Caco-2 (cell line): ENCODE measurements at regions not wholly inside any gene's neighbourhood (a gene's known extent, or its start where the extent isn't known, plus 50 kb on each side); places are given as distances from the start of the nearest gene placed in this dataset.

Experiments
- BruUV-seq: library from RNA; stranded (reverse); fragments of 400-500 nt; replicated peaks from 2 replicates; lab custom pipeline; 2021; lab: Mats Ljungman, UMichigan
- CTCF ChIA-PET: fragments of 300-600 bp; sonication (Branson Sonifier 250); formaldehyde crosslinking; loops from one replicate; lab custom pipeline; 2022; ENCODE audit warnings: antibody characterized with exemption; lab: Charles Lee
- POLR2A ChIA-PET: fragments of 300-600 bp; sonication (Branson Sonifier 250); formaldehyde crosslinking; loops from one replicate; lab custom pipeline; 2022; ENCODE audit warnings: antibody characterized with exemption; lab: Charles Lee
- DNase-seq, 2 experiments: peaks; one replicate each; pipeline versions ENCODE4 v3.0.0 to v3.0.0-alpha.2; 2020 to 2022
- H3K27me3 ChIP-seq: replicated peaks from 2 replicates; pipeline ENCODE4 v1.6.0; 2011; ENCODE audit warnings: low read length; ENCODE audit not compliant: control insufficient read depth, insufficient read depth
- H3K36me3 ChIP-seq: 2 replicates; pipeline ENCODE4 v1.5.1; 2011; ENCODE audit warnings: low read length; ENCODE audit not compliant: control insufficient read depth, insufficient read depth
- H3K4me1 ChIP-seq: fragments of 250-450 bp; sonication (Bioruptor Pico); 2 replicates; pipeline ENCODE4 v1.5.1; 2020; ENCODE audit warnings: mild to moderate bottlenecking
- H3K4me3 ChIP-seq: 2 replicates; pipeline ENCODE4 v1.5.1; 2011; ENCODE audit warnings: low read depth, mild to moderate bottlenecking, control low read depth, low read length
- H3K9me3 ChIP-seq: fragments of 250-450 bp; sonication (Bioruptor Pico); 2 replicates; pipeline ENCODE4 v1.5.1; 2020; ENCODE audit warnings: mild to moderate bottlenecking, moderate library complexity
- H3K27ac Mint-ChIP-seq: one replicate; pipeline ENCODE4 v1.8.0; 2022; ENCODE audit warnings: mixed read lengths; ENCODE audit not compliant: unreplicated experiment
- H3K27me3 Mint-ChIP-seq: one replicate; pipeline ENCODE4 v1.8.0; 2022; ENCODE audit warnings: mixed read lengths; ENCODE audit not compliant: insufficient read depth, unreplicated experiment
- H3K36me3 Mint-ChIP-seq: one replicate; pipeline ENCODE4 v1.8.0; 2022; ENCODE audit warnings: mild to moderate bottlenecking, mixed read lengths; ENCODE audit not compliant: insufficient read depth, unreplicated experiment
- H3K4me1 Mint-ChIP-seq: one replicate; pipeline ENCODE4 v1.8.0; 2022; ENCODE audit warnings: low read depth, mixed read lengths; ENCODE audit not compliant: unreplicated experiment
- H3K4me3 Mint-ChIP-seq: one replicate; pipeline ENCODE4 v1.8.0; 2022; ENCODE audit warnings: mild to moderate bottlenecking, moderate library complexity, mixed read lengths; ENCODE audit not compliant: unreplicated experiment
- H3K9me3 Mint-ChIP-seq: one replicate; pipeline ENCODE4 v1.8.0; 2022; ENCODE audit warnings: mixed read lengths; ENCODE audit not compliant: unreplicated experiment
- intact Hi-C: fragments of 100-400 bp; cut with micrococcal nuclease; formaldehyde crosslinking; loops from one replicate; pipeline ENCODE4 v1.10.0; 2022; ENCODE audit not compliant: unreplicated experiment
- TF ChIP-seq, protein P1 (sequence below), 2 experiments: fragments of 200-600 bp in 1 of 2; IDR thresholded peaks; 1 replicate in 1 of 2; 2 replicates in 1 of 2; pipeline versions ENCODE4 v1.5.1 to v1.8.0; 2011 to 2022; ENCODE audit warnings: antibody characterized with exemption in 1 of 2, control low read depth in 1 of 2, inconsistent platforms in 1 of 2, low read depth in 1 of 2, low read length in 1 of 2, mild to moderate bottlenecking in 1 of 2, moderate library complexity in 1 of 2; ENCODE audit not compliant: insufficient read depth in 1 of 2, severe bottlenecking in 1 of 2, unreplicated experiment in 1 of 2

DNA sequence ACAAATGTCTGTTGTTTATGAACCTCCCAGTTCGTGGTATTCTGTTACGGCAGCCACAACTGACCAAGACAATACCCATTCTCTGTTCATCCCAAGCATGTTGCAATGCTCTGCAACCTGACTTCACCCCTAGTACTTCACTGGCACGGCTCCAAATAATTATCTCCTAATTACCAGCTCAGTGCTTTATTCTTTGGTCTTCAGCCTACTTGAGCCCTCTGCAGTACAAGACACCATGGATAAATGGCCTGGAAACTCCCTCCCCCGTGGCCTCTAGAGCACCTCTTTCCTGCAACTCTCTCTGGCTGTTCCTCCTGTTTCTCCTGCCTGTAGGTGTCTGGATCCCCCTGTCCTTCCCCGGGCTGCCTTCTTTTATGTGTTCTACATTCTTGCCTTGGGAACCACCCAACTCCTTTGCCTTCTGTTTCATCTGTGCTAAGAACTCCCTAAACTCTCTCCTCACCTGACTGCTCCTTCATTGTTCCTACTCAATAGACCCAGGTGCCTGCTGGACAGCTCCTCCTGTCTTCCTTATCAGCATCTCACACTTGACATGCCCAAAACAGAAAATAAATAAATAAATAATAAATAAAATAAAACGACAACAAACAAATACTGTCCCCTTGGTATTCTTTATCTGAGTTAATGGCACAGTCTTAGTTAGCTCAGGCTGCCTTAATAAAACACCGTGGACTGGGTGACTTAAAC lies 200.4 kb upstream of the IPO5 start:
- POLR2A ChIA-PET: no interaction called here
- peaks cover 13% of the 10 kb centered on the region for H3K27me3 Mint-ChIP-seq
- BruUV-seq: no TSS peak

DNA sequence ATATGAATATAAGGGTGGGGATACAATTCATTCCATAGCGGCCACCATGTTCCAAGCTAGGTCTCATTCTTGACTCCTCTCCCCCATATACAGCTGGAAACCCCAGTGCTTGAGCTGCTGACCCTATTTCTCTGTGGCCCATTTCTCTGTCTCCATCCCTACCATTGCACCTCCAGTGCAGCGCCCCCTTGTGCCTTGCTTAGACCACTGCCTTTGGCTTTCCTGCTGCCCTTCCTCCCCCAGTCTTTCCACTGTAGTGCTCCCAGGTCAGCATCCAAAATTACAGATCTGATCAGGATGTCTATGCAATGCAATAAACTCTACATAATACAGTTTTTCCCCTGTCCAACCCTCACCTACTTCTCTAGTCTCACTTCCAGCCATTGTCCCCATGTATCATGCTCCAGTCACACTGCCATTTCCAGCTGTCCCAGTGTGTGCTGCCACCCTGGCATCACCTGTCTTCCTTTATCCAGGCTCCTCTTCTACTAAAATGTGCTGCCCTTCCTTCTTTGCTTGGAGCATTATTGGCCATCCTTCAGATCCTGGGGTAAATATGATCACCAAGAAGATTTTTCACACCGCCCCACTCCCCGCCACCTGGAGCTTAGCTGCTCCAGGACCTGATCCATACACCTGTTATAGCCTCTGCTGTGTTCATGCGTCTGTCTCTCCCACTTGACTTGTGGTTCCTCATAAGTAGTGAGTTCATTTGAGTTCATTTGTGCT lies 199.4 kb upstream of the IPO5 start:
- no peak overlapping the region for H3K4me3 Mint-ChIP-seq
- no peaks in the 10 kb centered on the region for H3K4me1 ChIP-seq
- intact Hi-C loops: no loop called here
- no peak overlapping the region for H3K27ac Mint-ChIP-seq
- POLR2A ChIA-PET: no interaction called here
- CTCF ChIA-PET: no interaction called here
- H3K36me3 Mint-ChIP-seq: no peaks in the 10 kb centered on the region
- H3K27me3 Mint-ChIP-seq: peaks cover 13% of the 10 kb centered on the region
- H3K4me3 ChIP-seq: no peak overlapping the region
- H3K9me3 Mint-ChIP-seq: no peaks in the 10 kb centered on the region
- TF ChIP-seq, protein P1, sequence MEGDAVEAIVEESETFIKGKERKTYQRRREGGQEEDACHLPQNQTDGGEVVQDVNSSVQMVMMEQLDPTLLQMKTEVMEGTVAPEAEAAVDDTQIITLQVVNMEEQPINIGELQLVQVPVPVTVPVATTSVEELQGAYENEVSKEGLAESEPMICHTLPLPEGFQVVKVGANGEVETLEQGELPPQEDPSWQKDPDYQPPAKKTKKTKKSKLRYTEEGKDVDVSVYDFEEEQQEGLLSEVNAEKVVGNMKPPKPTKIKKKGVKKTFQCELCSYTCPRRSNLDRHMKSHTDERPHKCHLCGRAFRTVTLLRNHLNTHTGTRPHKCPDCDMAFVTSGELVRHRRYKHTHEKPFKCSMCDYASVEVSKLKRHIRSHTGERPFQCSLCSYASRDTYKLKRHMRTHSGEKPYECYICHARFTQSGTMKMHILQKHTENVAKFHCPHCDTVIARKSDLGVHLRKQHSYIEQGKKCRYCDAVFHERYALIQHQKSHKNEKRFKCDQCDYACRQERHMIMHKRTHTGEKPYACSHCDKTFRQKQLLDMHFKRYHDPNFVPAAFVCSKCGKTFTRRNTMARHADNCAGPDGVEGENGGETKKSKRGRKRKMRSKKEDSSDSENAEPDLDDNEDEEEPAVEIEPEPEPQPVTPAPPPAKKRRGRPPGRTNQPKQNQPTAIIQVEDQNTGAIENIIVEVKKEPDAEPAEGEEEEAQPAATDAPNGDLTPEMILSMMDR (IDR thresholded peaks at IDR 0.05; ENCODE audit: insufficient read depth in 1 of 2, low read depth in 1 of 2, low read length in 1 of 2, severe bottlenecking in 1 of 2, unreplicated experiment in 1 of 2): peak in 1 of 2 experiments; percentile 4
- H3K36me3 ChIP-seq: no peaks in the 10 kb centered on the region
- no peaks in the 10 kb centered on the region; the same call in 1 of the 2 replicates for H3K27me3 ChIP-seq
- no peaks in the 10 kb centered on the region for H3K4me1 Mint-ChIP-seq
- no TSS peak for BruUV-seq
- no peaks in the 10 kb centered on the region for H3K9me3 ChIP-seq
- DNase-seq: no peak

More for the DNA sequence above, 200.4 kb upstream of the IPO5 start:
- CTCF ChIA-PET: interaction anchor here (0.6 kb wide), 2 partner anchors 55 to 279 kb away, joined by 4 to 6 read pairs; no protein-coding TSS in a partner anchor
- Histone ChIP-seq H3K4me1 (no peaks in the 10 kb centered on the region), H3K9me3 (no peaks in the 10 kb centered on the region), H3K27me3 (no peaks in the 10 kb centered on the region; the same call in 1 of the 2 replicates), H3K4me3 (no peak overlapping the region), H3K36me3 (no peaks in the 10 kb centered on the region)
- Mint-ChIP-seq H3K4me1 (no peaks in the 10 kb centered on the region), H3K36me3 (no peaks in the 10 kb centered on the region), H3K27ac (no peak overlapping the region), H3K9me3 (peaks cover 5% of the 10 kb centered on the region), H3K4me3 (no peak overlapping the region)
- no peak for DNase-seq
- intact Hi-C loops: no loop called here
- TF ChIP-seq, protein P1 (IDR thresholded peaks at IDR 0.05; ENCODE audit: insufficient read depth in 1 of 2, low read depth in 1 of 2, low read length in 1 of 2, severe bottlenecking in 1 of 2, unreplicated experiment in 1 of 2): no peak

DNA sequence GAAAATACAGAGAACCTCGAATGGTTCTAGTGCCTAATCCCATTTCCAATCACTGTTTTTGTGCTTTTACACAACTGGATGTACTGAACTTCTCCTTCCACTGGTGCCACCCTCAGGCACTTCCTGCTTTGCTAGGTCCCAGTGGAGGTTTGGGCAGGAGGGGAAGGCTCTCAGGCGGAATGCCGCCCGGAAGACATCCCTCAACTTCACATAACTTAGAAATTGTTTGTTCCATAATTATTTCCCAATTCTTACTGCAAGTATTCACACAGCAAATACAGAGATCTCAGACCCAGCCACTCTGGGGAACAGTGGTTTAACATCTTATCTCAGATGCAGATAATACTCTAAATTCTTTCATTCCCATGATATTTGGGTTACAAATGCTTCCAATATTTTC lies 195.7 kb upstream of the IPO5 start:
- ChIA-PET POLR2A (no interaction called here), CTCF (no interaction called here)
- Histone ChIP-seq H3K9me3 (peaks cover under 1% of the 10 kb centered on the region; the same call in 1 of the 2 replicates), H3K4me1 (no peaks in the 10 kb centered on the region), H3K4me3 (no peak overlapping the region), H3K27me3 (no peaks in the 10 kb centered on the region; the same call in 1 of the 2 replicates), H3K36me3 (no peaks in the 10 kb centered on the region)
- intact Hi-C loops: no loop called here
- H3K27ac Mint-ChIP-seq: no peak overlapping the region
- no TSS peak for BruUV-seq
- H3K27me3 Mint-ChIP-seq: peaks cover 15% of the 10 kb centered on the region
- no peaks in the 10 kb centered on the region for H3K4me1 Mint-ChIP-seq
- no peaks in the 10 kb centered on the region for H3K9me3 Mint-ChIP-seq
- DNase-seq: no peak
- H3K36me3 Mint-ChIP-seq: no peaks in the 10 kb centered on the region
- TF ChIP-seq, protein P1 (IDR thresholded peaks at IDR 0.05; ENCODE audit: insufficient read depth in 1 of 2, low read depth in 1 of 2, low read length in 1 of 2, severe bottlenecking in 1 of 2, unreplicated experiment in 1 of 2): no peak
- H3K4me3 Mint-ChIP-seq: no peak overlapping the region
